ENCODE measurements at regions not wholly inside any gene's neighbourhood (a gene's known extent, or its start where the extent isn't known, plus 50 kb on each side); places are given as distances from the start of the nearest gene placed in this dataset.

GRCh38 chr1:87647430-87648177, 318.9 kb downstream of the LMO4 start:
- Mint-ChIP-seq H3K27me3 (ENCODE audit: insufficient read depth, unreplicated experiment) (no peaks in the 10 kb centered on the region), H3K4me1 (ENCODE audit: low read depth, unreplicated experiment) (peaks cover 10% of the 10 kb centered on the region), H3K36me3 (ENCODE audit: insufficient read depth, unreplicated experiment) (no peaks in the 10 kb centered on the region), H3K4me3 (ENCODE audit: unreplicated experiment) (no peak overlapping the region), H3K27ac (ENCODE audit: unreplicated experiment) (no peak overlapping the region), H3K9me3 (ENCODE audit: unreplicated experiment) (no peaks in the 10 kb centered on the region)
- Histone ChIP-seq H3K27me3 (replicated peaks; ENCODE audit: control insufficient read depth, insufficient read depth, low read length) (no peaks in the 10 kb centered on the region), H3K36me3 (ENCODE audit: control insufficient read depth, insufficient read depth, low read length) (no peaks in the 10 kb centered on the region), H3K9me3 (no peaks in the 10 kb centered on the region), H3K4me3 (ENCODE audit: low read depth, low read length) (no peak overlapping the region), H3K4me1 (no peaks in the 10 kb centered on the region)
- POLR2A ChIA-PET, result no interaction called here
- no TSS peak for BruUV-seq (replicated peaks)
- intact Hi-C loops (cut with micrococcal nuclease; ENCODE audit: unreplicated experiment), result no loop called here
- TF ChIP-seq CTCF (IDR thresholded peaks at IDR 0.05; ENCODE audit: insufficient read depth in 1 of 2, low read depth in 1 of 2, low read length in 1 of 2, severe bottlenecking in 1 of 2, unreplicated experiment in 1 of 2), result no peak
- DNase-seq, result no peak
- CTCF ChIA-PET, result no interaction called here

DNA sequence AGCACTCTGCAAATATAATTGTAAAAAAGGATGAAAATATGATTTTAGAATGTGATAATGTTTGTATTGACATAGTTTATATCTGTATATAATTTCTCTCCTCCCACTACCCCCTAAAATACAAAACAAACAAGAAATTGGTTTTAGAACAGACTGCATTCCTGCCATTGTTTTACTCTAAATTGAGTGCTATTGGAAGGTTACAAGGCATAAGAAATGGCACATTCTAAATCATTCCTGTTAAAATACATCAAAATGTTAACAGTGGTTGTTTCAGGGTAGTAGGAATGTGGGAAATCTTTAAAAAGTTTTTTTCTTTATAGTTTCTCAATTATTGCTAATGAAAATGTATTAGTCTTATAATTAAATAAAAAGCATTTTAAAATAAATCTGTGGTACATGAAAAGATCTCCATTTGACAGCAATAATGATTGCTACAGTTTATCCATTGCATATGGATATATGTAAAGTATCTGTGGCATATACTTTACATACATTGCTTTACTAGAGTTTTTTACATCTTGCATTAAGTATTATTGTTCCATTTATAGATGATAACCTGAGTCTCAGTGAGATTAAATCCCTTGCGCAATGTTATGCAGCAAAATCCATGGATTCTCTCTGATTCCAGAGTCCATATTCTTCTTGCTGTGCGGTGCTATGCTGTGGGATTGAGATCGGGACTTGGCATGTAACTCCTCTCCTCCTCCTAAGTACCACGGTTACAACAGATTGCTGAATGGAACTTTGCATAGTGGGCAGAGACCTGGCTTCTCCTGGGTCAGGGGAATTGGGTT, 319.8 kb downstream of the LMO4 start:
- Histone ChIP-seq H3K27me3 (replicated peaks; ENCODE audit: control insufficient read depth, insufficient read depth, low read length) (no peaks in the 10 kb centered on the region), H3K4me3 (ENCODE audit: low read depth, low read length) (no peak overlapping the region), H3K36me3 (ENCODE audit: control insufficient read depth, insufficient read depth, low read length) (no peaks in the 10 kb centered on the region), H3K4me1 (no peaks in the 10 kb centered on the region), H3K9me3 (no peaks in the 10 kb centered on the region)
- Mint-ChIP-seq H3K27me3 (ENCODE audit: insufficient read depth, unreplicated experiment) (no peaks in the 10 kb centered on the region), H3K9me3 (ENCODE audit: unreplicated experiment) (no peaks in the 10 kb centered on the region), H3K4me1 (ENCODE audit: low read depth, unreplicated experiment) (peaks cover 10% of the 10 kb centered on the region), H3K27ac (ENCODE audit: unreplicated experiment) (no peak overlapping the region), H3K4me3 (ENCODE audit: unreplicated experiment) (no peak overlapping the region), H3K36me3 (ENCODE audit: insufficient read depth, unreplicated experiment) (no peaks in the 10 kb centered on the region)
- intact Hi-C loops (cut with micrococcal nuclease; ENCODE audit: unreplicated experiment), result no loop called here
- no peak for TF ChIP-seq CTCF (IDR thresholded peaks at IDR 0.05; ENCODE audit: insufficient read depth in 1 of 2, low read depth in 1 of 2, low read length in 1 of 2, severe bottlenecking in 1 of 2, unreplicated experiment in 1 of 2)
- no TSS peak for BruUV-seq (replicated peaks)
- DNase-seq, result no peak
- POLR2A ChIA-PET, result no interaction called here
- CTCF ChIA-PET, result no interaction called here

- no peak for TF ChIP-seq CTCF (IDR thresholded peaks at IDR 0.05; ENCODE audit: insufficient read depth in 1 of 2, low read depth in 1 of 2, low read length in 1 of 2, severe bottlenecking in 1 of 2, unreplicated experiment in 1 of 2)
- DNase-seq, result no peak
- no TSS peak for BruUV-seq (replicated peaks)
- H3K4me1 Mint-ChIP-seq (ENCODE audit: low read depth, unreplicated experiment), result peaks cover 10% of the 10 kb centered on the region
- POLR2A ChIA-PET, result no interaction called here
- H3K9me3 Mint-ChIP-seq (ENCODE audit: unreplicated experiment), result no peaks in the 10 kb centered on the region
- H3K27ac Mint-ChIP-seq (ENCODE audit: unreplicated experiment), result no peak overlapping the region
- H3K4me3 Mint-ChIP-seq (ENCODE audit: unreplicated experiment), result no peak overlapping the region
- H3K4me1 ChIP-seq, result no peaks in the 10 kb centered on the region
- no peaks in the 10 kb centered on the region for H3K36me3 ChIP-seq (ENCODE audit: control insufficient read depth, insufficient read depth, low read length)
- H3K27me3 ChIP-seq (replicated peaks; ENCODE audit: control insufficient read depth, insufficient read depth, low read length), result no peaks in the 10 kb centered on the region
- no peaks in the 10 kb centered on the region for H3K27me3 Mint-ChIP-seq (ENCODE audit: insufficient read depth, unreplicated experiment)
- no peak overlapping the region for H3K4me3 ChIP-seq (ENCODE audit: low read depth, low read length)
- H3K9me3 ChIP-seq, result no peaks in the 10 kb centered on the region
- intact Hi-C loops (cut with micrococcal nuclease; ENCODE audit: unreplicated experiment), result no loop called here
- CTCF ChIA-PET, result no interaction called here
- H3K36me3 Mint-ChIP-seq (ENCODE audit: insufficient read depth, unreplicated experiment), result no peaks in the 10 kb centered on the region
Observed at GRCh38 chr1:87650306-87650705, 321.6 kb downstream of the LMO4 start.

Measured in Caco-2 (cell line).